ENCODE measurements at regions not wholly inside any gene's neighbourhood (a gene's known extent, or its start where the extent isn't known, plus 50 kb on each side); places are given as distances from the start of the nearest gene placed in this dataset.

- Histone ChIP-seq H3K27me3 (replicated peaks) (no peaks in the 10 kb centered on the region), H3K4me3 (ENCODE audit: low read depth, low read length) (no peak overlapping the region), H3K27ac (no peak overlapping the region), H3K36me3 (replicated peaks) (no peaks in the 10 kb centered on the region)
- no peak for DNase-seq
- no peak for TF ChIP-seq CTCF (IDR thresholded peaks at IDR 0.05; ENCODE audit: low read depth, low read length, missing control alignments)
- in situ Hi-C loops (cut with HindIII; ENCODE audit: low pct_ligation_motif_present, low sequenced_read_pairs): no loop called here
These were observed 241.6 kb downstream of the CDH26 start for GRCh38 chr20:60199866-60200265.

- H3K36me3 ChIP-seq (replicated peaks): no peaks in the 10 kb centered on the region
- H3K27ac ChIP-seq: no peak overlapping the region
- no peak overlapping the region for H3K4me3 ChIP-seq (ENCODE audit: low read depth, low read length)
- in situ Hi-C loops (cut with HindIII; ENCODE audit: low pct_ligation_motif_present, low sequenced_read_pairs): no loop called here
- TF ChIP-seq CTCF (IDR thresholded peaks at IDR 0.05; ENCODE audit: low read depth, low read length, missing control alignments): no peak
- H3K27me3 ChIP-seq (replicated peaks): no peaks in the 10 kb centered on the region
- DNase-seq: no peak
These were observed 242.2 kb downstream of the CDH26 start for GRCh38 chr20:60200305-60200918.

GRCh38 chr20:60201198-60201835 lies 243.1 kb downstream of the CDH26 start:
- no peak overlapping the region for H3K27ac ChIP-seq
- in situ Hi-C loops (cut with HindIII; ENCODE audit: low pct_ligation_motif_present, low sequenced_read_pairs): no loop called here
- no peaks in the 10 kb centered on the region for H3K36me3 ChIP-seq (replicated peaks)
- no peak overlapping the region for H3K4me3 ChIP-seq (ENCODE audit: low read depth, low read length)
- no peak for TF ChIP-seq CTCF (IDR thresholded peaks at IDR 0.05; ENCODE audit: low read depth, low read length, missing control alignments)
- H3K27me3 ChIP-seq (replicated peaks): no peaks in the 10 kb centered on the region
- no peak for DNase-seq

GRCh38 chr20:60202046-60202445 lies 243.8 kb downstream of the CDH26 start:
- H3K27me3 ChIP-seq (replicated peaks): no peaks in the 10 kb centered on the region
- no peak for DNase-seq

GRCh38 chr20:60203451-60203850 lies 245.2 kb downstream of the CDH26 start:
- TF ChIP-seq CTCF (IDR thresholded peaks at IDR 0.05; ENCODE audit: low read depth, low read length, missing control alignments): no peak
- no peak overlapping the region for H3K27ac ChIP-seq
- in situ Hi-C loops (cut with HindIII; ENCODE audit: low pct_ligation_motif_present, low sequenced_read_pairs): no loop called here

More at GRCh38 chr20:60202046-60202445, 243.8 kb downstream of the CDH26 start:
- Histone ChIP-seq H3K4me3 (ENCODE audit: low read depth, low read length) (no peak overlapping the region), H3K36me3 (replicated peaks) (no peaks in the 10 kb centered on the region), H3K27ac (no peak overlapping the region)
- in situ Hi-C loops (cut with HindIII; ENCODE audit: low pct_ligation_motif_present, low sequenced_read_pairs): no loop called here
- no peak for TF ChIP-seq CTCF (IDR thresholded peaks at IDR 0.05; ENCODE audit: low read depth, low read length, missing control alignments)

GRCh38 chr20:60204601-60205000 lies 246.4 kb downstream of the CDH26 start:
- in situ Hi-C loops (cut with HindIII; ENCODE audit: low pct_ligation_motif_present, low sequenced_read_pairs): no loop called here
- no peak overlapping the region for H3K4me3 ChIP-seq (ENCODE audit: low read depth, low read length)
- TF ChIP-seq CTCF (IDR thresholded peaks at IDR 0.05; ENCODE audit: low read depth, low read length, missing control alignments): no peak
- no peak for DNase-seq
- H3K27me3 ChIP-seq (replicated peaks): no peaks in the 10 kb centered on the region
- H3K36me3 ChIP-seq (replicated peaks): no peaks in the 10 kb centered on the region
- no peak overlapping the region for H3K27ac ChIP-seq

More at GRCh38 chr20:60203451-60203850, 245.2 kb downstream of the CDH26 start:
- no peaks in the 10 kb centered on the region for H3K36me3 ChIP-seq (replicated peaks)
- H3K4me3 ChIP-seq (ENCODE audit: low read depth, low read length): no peak overlapping the region
- no peak for DNase-seq
- H3K27me3 ChIP-seq (replicated peaks): no peaks in the 10 kb centered on the region
